Smooth muscle cell (in vitro differentiated cells): ENCODE measurements at regions not wholly inside any gene's neighbourhood (a gene's known extent, or its start where the extent isn't known, plus 50 kb on each side); places are given as distances from the start of the nearest gene placed in this dataset.
A peak's percentile ranks its signal among the peaks of the same experiment; 100 is the strongest.

ENCODE experiments used
- DNase-seq: peaks from one replicate; lab custom pipeline; 2025; ENCODE audit not compliant: unreplicated experiment; lab: John Stamatoyannopoulos, UW
- H2AFZ ChIP-seq: fragments of 200-600 bp; sonication (generic); 2 replicates; pipeline ENCODE4 v1.6.0; 2016; ENCODE audit warnings: antibody characterized with exemption, low read depth, mild to moderate bottlenecking
- H3F3A ChIP-seq: fragments of 200-600 bp; sonication (generic); 2 replicates; pipeline ENCODE4 v1.6.0; 2017; ENCODE audit warnings: antibody characterized with exemption, low read depth
- H3K27ac ChIP-seq: fragments of 200-600 bp; sonication (generic); 2 replicates; pipeline ENCODE4 v1.5.1; 2016; ENCODE audit warnings: low read depth, mild to moderate bottlenecking
- H3K27me3 ChIP-seq: fragments of 200-600 bp; sonication (generic); 2 replicates; pipeline ENCODE4 v1.6.1; 2016; ENCODE audit warnings: low read depth, mild to moderate bottlenecking
- H3K36me3 ChIP-seq: fragments of 200-600 bp; sonication (generic); 2 replicates; pipeline ENCODE4 v1.5.1; 2016; ENCODE audit warnings: low read depth
- H3K4me1 ChIP-seq: fragments of 200-600 bp; sonication (generic); 2 replicates; pipeline ENCODE4 v1.5.1; 2016; ENCODE audit warnings: low read depth
- H3K4me2 ChIP-seq: fragments of 200-600 bp; sonication (generic); 2 replicates; pipeline ENCODE4 v1.6.0; 2016; ENCODE audit warnings: mild to moderate bottlenecking
- H3K4me3 ChIP-seq: fragments of 200-600 bp; sonication (generic); 2 replicates; pipeline ENCODE4 v1.5.1; 2016; ENCODE audit warnings: mild to moderate bottlenecking
- H3K79me2 ChIP-seq: fragments of 200-600 bp; sonication (generic); 2 replicates; pipeline ENCODE4 v1.6.0; 2016; ENCODE audit warnings: low read depth, mild to moderate bottlenecking
- H3K9ac ChIP-seq: fragments of 200-600 bp; sonication (generic); 2 replicates; pipeline ENCODE4 v1.6.0; 2016; ENCODE audit warnings: low read depth
- H3K9me3 ChIP-seq: fragments of 200-600 bp; sonication (generic); replicated peaks from 2 replicates; pipeline ENCODE4 v1.5.1; 2016; ENCODE audit warnings: low read depth
- H4K20me1 ChIP-seq: fragments of 200-600 bp; sonication (generic); 2 replicates; pipeline ENCODE4 v1.6.0; 2016; ENCODE audit warnings: low read depth
- WGBS: methylation state at CpG from one replicate; pipeline ENCODE4 v1.1.7; 2016; ENCODE audit warnings: low lambda C conversion rate; 5-methylcytosine and 5-hydroxymethylcytosine counted together
- TF ChIP-seq, protein P1 (sequence below): fragments of 200-600 bp; sonication (generic); IDR thresholded peaks from 2 replicates; pipeline ENCODE4 v1.5.1; 2017; ENCODE audit warnings: borderline replicate concordance, mild to moderate bottlenecking, antibody characterized with exemption; ENCODE audit not compliant: insufficient read depth, poor library complexity, severe bottlenecking

- no peaks in the 10 kb centered on the region for H3K4me1 ChIP-seq
- no peaks in the 10 kb centered on the region for H3F3A ChIP-seq
- H4K20me1 ChIP-seq = no peaks in the 10 kb centered on the region
- no peak overlapping the region for H3K4me2 ChIP-seq
- H3K9me3 ChIP-seq = no peaks in the 10 kb centered on the region
- no peak overlapping the region for H3K27ac ChIP-seq
- DNase-seq = no peak
- H3K79me2 ChIP-seq = no peaks in the 10 kb centered on the region
- no peak overlapping the region for H3K4me3 ChIP-seq
- H2AFZ ChIP-seq = no peak overlapping the region
- no peak overlapping the region for H3K9ac ChIP-seq
- 67% methylated on average over 1 of the region's 1 CpG for WGBS
- TF ChIP-seq, protein P1, sequence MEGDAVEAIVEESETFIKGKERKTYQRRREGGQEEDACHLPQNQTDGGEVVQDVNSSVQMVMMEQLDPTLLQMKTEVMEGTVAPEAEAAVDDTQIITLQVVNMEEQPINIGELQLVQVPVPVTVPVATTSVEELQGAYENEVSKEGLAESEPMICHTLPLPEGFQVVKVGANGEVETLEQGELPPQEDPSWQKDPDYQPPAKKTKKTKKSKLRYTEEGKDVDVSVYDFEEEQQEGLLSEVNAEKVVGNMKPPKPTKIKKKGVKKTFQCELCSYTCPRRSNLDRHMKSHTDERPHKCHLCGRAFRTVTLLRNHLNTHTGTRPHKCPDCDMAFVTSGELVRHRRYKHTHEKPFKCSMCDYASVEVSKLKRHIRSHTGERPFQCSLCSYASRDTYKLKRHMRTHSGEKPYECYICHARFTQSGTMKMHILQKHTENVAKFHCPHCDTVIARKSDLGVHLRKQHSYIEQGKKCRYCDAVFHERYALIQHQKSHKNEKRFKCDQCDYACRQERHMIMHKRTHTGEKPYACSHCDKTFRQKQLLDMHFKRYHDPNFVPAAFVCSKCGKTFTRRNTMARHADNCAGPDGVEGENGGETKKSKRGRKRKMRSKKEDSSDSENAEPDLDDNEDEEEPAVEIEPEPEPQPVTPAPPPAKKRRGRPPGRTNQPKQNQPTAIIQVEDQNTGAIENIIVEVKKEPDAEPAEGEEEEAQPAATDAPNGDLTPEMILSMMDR = no peak
- no peaks in the 10 kb centered on the region for H3K36me3 ChIP-seq
- no peaks in the 10 kb centered on the region for H3K27me3 ChIP-seq
These were observed 343.9 kb upstream of the MMADHC start for GRCh38 chr2:149931486-149931885.

DNA sequence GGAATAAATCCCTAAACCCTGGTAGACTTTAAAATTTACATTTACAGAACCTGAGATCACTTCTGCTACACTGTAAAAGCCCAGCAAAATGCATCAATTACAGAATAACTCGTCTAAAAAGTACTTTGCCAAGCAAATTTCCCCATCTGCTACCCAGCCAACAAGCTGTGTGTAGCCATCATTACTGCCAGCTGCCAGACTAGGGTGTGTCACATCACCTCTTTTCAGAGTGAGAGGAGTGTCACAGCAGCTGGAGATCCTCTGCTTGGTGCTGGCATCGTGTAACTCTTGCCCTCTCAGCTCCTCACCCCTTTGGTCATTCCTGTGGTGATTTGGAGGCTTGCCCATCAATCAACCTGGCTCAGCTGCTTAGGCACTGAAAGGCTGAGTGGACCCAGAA, 340.4 kb upstream of the MMADHC start:
- H3K4me3 ChIP-seq = no peak overlapping the region
- H3K9ac ChIP-seq = no peak overlapping the region
- H3F3A ChIP-seq = no peaks in the 10 kb centered on the region
- no peaks in the 10 kb centered on the region for H4K20me1 ChIP-seq
- TF ChIP-seq, protein P1 = no peak
- H3K4me1 ChIP-seq = no peaks in the 10 kb centered on the region
- no peaks in the 10 kb centered on the region for H3K9me3 ChIP-seq
- H3K27ac ChIP-seq = no peak overlapping the region
- H3K4me2 ChIP-seq = no peak overlapping the region
- no peaks in the 10 kb centered on the region for H3K27me3 ChIP-seq
- H3K79me2 ChIP-seq = no peaks in the 10 kb centered on the region
- H3K36me3 ChIP-seq = no peaks in the 10 kb centered on the region
- WGBS = 82% methylated on average over 2 of the region's 2 CpGs
- H2AFZ ChIP-seq = no peak overlapping the region
- DNase-seq = no peak

GRCh38 chr2:149926149-149926548, 338.6 kb upstream of the MMADHC start:
- no peak overlapping the region for H3K4me2 ChIP-seq
- no peaks in the 10 kb centered on the region for H3K4me1 ChIP-seq
- H3K9ac ChIP-seq = no peak overlapping the region
- no peaks in the 10 kb centered on the region for H3K9me3 ChIP-seq
- TF ChIP-seq, protein P1 = no peak
- no peak for DNase-seq
- no peak overlapping the region for H2AFZ ChIP-seq
- H3F3A ChIP-seq = no peaks in the 10 kb centered on the region
- no peaks in the 10 kb centered on the region for H4K20me1 ChIP-seq
- no peaks in the 10 kb centered on the region for H3K79me2 ChIP-seq
- no peak overlapping the region for H3K27ac ChIP-seq
- no peak overlapping the region for H3K4me3 ChIP-seq
- WGBS = 70% methylated on average over 2 of the region's 2 CpGs
- no peaks in the 10 kb centered on the region for H3K36me3 ChIP-seq
- H3K27me3 ChIP-seq = no peaks in the 10 kb centered on the region

DNA sequence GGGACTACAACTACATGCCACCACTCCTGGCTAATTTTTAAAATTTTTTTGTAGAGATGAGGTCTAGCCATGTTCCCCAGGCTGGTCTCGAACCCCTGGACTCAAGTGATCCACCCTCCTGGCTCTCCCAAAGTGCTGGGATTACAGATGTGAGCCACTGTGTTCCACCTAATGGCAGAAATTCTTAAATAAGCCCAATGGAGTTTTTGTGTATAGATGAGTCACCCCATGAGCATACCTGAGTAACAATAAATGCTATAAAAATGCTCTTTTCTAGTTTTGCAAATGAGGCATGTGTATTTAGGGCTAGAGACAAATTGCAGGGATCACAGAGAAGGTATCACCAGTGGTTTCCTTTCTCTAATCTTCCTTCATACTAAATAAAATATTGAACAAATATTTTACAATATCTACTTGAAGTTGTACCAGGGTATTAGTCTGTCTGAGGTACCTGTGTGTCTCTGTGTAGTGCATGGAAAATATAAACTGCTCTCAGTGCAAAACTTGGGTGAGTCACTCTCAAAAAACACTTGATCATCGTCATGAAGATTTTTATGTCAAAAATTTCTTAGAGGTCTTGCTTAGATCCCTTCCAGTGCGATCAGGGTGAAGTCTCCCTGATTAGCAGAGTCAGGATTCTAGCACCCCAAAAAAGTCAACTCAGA, 337.1 kb upstream of the MMADHC start:
- WGBS = 86% methylated on average over 3 of the region's 3 CpGs
- no peaks in the 10 kb centered on the region for H3K27me3 ChIP-seq
- H3K27ac ChIP-seq = peak overlapping the region; percentile 21
- H3K9me3 ChIP-seq = no peaks in the 10 kb centered on the region
- no peak overlapping the region for H3K4me2 ChIP-seq
- no peak overlapping the region for H3K4me3 ChIP-seq
- no peaks in the 10 kb centered on the region for H3K4me1 ChIP-seq
- H3F3A ChIP-seq = no peaks in the 10 kb centered on the region
- TF ChIP-seq, protein P1 = no peak
- DNase-seq = no peak
- peaks cover 4% of the 10 kb centered on the region for H3K36me3 ChIP-seq
- no peak overlapping the region for H2AFZ ChIP-seq
- no peaks in the 10 kb centered on the region for H4K20me1 ChIP-seq
- H3K9ac ChIP-seq = no peak overlapping the region
- no peaks in the 10 kb centered on the region for H3K79me2 ChIP-seq
